ENCODE measurements at regions not wholly inside any gene's neighbourhood (a gene's known extent, or its start where the extent isn't known, plus 50 kb on each side); places are given as distances from the start of the nearest gene placed in this dataset.
"Not testable (repeated sequence)": the region's sequence is repeated elsewhere in the genome, so short reads cannot be mapped to it uniquely, and the experiment has no call there.

DNA sequence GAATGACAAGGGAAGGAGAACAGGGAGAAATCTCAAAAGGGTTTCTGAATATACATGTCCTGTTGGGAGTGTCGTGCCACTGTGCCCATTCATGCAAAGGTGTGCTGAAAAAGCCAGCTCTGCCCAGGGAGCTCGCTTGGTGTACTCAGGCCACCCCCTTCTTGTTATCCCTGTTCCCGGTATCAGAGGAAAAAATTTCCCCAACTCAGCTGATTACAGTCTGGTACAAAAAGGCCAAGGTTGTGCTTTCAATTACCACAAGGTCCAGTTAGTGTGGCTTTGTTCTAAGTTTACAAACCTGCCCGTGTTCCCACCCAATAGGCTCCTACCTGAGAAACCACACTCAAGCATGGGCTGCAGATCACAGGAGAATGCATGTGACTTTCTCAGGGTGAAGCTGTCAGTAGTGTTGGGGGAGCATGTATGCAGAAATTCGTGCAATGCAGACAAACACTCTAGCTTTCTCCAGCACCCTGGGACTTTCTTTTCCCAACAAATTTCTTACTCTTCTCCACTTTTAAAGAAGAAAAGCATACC lies 648.5 kb downstream of the NR2F2 start:
- no peak for DNase-seq (ENCODE audit: low read depth)
- H3K4me3 ChIP-seq (ENCODE audit: low read depth, low read length): no peak overlapping the region
- TF ChIP-seq CTCF (conservative IDR thresholded peaks at IDR 0.05; ENCODE audit: low read depth, low read length): no peak

GRCh38 chr15:96984121-96984671 lies 653.7 kb downstream of the NR2F2 start:
- H3K4me3 ChIP-seq (ENCODE audit: low read depth, low read length); DNase-seq (ENCODE audit: low read depth): not testable (repeated sequence)

DNA sequence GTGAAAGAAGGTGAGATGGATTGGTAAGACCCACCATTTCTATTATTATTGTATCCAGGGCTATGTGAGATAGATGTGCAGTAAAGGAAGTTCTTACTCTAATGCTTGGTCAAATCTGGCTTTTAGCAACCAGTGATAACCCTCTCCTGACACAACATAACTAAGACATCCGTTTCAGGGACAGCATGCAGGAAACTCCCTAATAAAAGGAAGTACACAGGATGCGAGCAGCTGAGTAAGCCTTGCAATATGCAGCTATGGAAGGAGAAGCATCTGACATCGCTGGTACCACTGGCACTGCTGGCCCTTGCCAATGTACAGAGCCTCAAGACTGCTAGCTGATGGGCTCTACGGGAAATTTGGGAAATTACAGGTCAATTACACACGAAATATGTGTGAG lies 662.3 kb downstream of the NR2F2 start:
- TF ChIP-seq CTCF (conservative IDR thresholded peaks at IDR 0.05; ENCODE audit: low read depth, low read length): no peak
- DNase-seq (ENCODE audit: low read depth): peak; percentile 37
- no peak overlapping the region for H3K4me3 ChIP-seq (ENCODE audit: low read depth, low read length)

- DNase-seq (ENCODE audit: low read depth): no peak
- TF ChIP-seq CTCF (conservative IDR thresholded peaks at IDR 0.05; ENCODE audit: low read depth, low read length): no peak
- no peak overlapping the region for H3K4me3 ChIP-seq (ENCODE audit: low read depth, low read length)
Observed at GRCh38 chr15:96997538-96997937, 667.0 kb downstream of the NR2F2 start.

DNA sequence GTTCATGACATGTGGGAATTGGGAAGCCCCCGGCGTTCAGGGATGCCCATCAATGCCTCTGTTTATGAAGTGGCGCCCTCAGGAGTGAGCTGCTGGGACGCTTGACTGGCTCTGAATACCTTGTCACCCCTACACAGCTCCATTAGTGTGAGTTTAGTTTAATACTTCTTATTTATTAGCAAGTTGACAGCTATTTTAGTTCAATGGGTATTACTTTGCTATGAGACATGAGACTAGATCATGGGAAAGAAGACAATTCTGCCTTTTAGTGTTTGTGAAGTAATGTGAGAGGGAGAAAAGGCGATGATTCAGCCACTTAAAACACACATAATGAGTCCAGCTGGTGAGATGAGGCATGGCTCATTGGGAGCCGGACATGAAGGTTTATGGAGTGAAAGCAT lies 678.5 kb downstream of the NR2F2 start:
- peak; percentile 23 for DNase-seq (ENCODE audit: low read depth)

DNA sequence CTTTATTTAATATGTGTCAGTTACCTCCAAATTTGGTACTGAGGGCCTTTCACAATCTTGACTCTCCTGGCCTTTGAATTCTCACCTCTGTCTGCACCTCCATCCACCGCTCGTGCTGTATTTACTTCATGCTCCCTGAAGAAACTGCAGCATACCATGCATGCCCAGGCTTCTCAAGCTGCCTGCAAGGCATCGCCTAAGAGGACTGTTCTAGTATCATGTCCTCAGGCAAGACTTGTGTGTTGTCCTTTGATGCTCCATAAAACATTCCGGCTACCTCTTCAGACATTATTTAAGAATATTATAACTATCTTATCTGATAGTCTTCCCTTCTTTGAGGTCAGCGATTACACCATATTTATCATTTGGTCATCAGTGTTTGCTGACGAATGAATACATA lies 682.5 kb downstream of the NR2F2 start:
- TF ChIP-seq CTCF (conservative IDR thresholded peaks at IDR 0.05; ENCODE audit: low read depth, low read length): no peak
- no peak for DNase-seq (ENCODE audit: low read depth)
- no peak overlapping the region for H3K4me3 ChIP-seq (ENCODE audit: low read depth, low read length)

More for the DNA sequence above, 678.5 kb downstream of the NR2F2 start:
- no peak overlapping the region for H3K4me3 ChIP-seq (ENCODE audit: low read depth, low read length)
- TF ChIP-seq CTCF (conservative IDR thresholded peaks at IDR 0.05; ENCODE audit: low read depth, low read length): no peak

GRCh38 chr15:97013491-97013890 lies 683.0 kb downstream of the NR2F2 start:
- no peak for DNase-seq (ENCODE audit: low read depth)
- no peak overlapping the region for H3K4me3 ChIP-seq (ENCODE audit: low read depth, low read length)
- TF ChIP-seq CTCF (conservative IDR thresholded peaks at IDR 0.05; ENCODE audit: low read depth, low read length): no peak
